NCI-H510A treated with DMSO at 0.1 percent for 48 hours (cell line): ENCODE measurements at regions not wholly inside any gene's neighbourhood (a gene's known extent, or its start where the extent isn't known, plus 50 kb on each side); places are given as distances from the start of the nearest gene placed in this dataset.

ENCODE experiments used
- DNase-seq: peaks from one replicate; lab custom pipeline; 2025; lab: John Stamatoyannopoulos, UW

GRCh38 chr9:12933957-12934356 is 159.1 kb downstream of the LURAP1L start:
- DNase-seq: no peak

GRCh38 chr9:12934545-12935272 is 159.9 kb downstream of the LURAP1L start:
- no peak for DNase-seq

GRCh38 chr9:12935714-12936113 is 160.9 kb downstream of the LURAP1L start:
- DNase-seq: no peak

- DNase-seq: no peak
Measured at GRCh38 chr9:12954441-12954840, 179.6 kb downstream of the LURAP1L start.

GRCh38 chr9:12955510-12956163 is 180.8 kb downstream of the LURAP1L start:
- no peak for DNase-seq

GRCh38 chr9:12956261-12956660 is 181.4 kb downstream of the LURAP1L start:
- no peak for DNase-seq

- DNase-seq: no peak
Measured at GRCh38 chr9:12956805-12957204, 182.0 kb downstream of the LURAP1L start.

GRCh38 chr9:12958279-12958678 is 183.5 kb downstream of the LURAP1L start:
- DNase-seq: no peak

- no peak for DNase-seq
Measured at GRCh38 chr9:12958708-12959107, 183.9 kb downstream of the LURAP1L start.

- DNase-seq: no peak
Measured at GRCh38 chr9:12961276-12961809, 186.5 kb downstream of the LURAP1L start.

- DNase-seq: no peak
Measured at GRCh38 chr9:12963537-12963936, 188.7 kb downstream of the LURAP1L start.

GRCh38 chr9:12964271-12964670 is 189.5 kb downstream of the LURAP1L start:
- DNase-seq: no peak

GRCh38 chr9:12965303-12965702 is 190.5 kb downstream of the LURAP1L start:
- DNase-seq: no peak

GRCh38 chr9:12968093-12968492 is 193.3 kb downstream of the LURAP1L start:
- DNase-seq: no peak

- no peak for DNase-seq
Measured at GRCh38 chr9:12972608-12973589, 198.1 kb downstream of the LURAP1L start.

- DNase-seq: no peak
Measured at GRCh38 chr9:12973710-12974109, 198.9 kb downstream of the LURAP1L start.

- no peak for DNase-seq
Measured at GRCh38 chr9:12974671-12975070, 199.9 kb downstream of the LURAP1L start.

GRCh38 chr9:12975496-12975895 is 200.7 kb downstream of the LURAP1L start:
- no peak for DNase-seq

- DNase-seq: no peak
Measured at GRCh38 chr9:12980085-12980851, 205.4 kb downstream of the LURAP1L start.

GRCh38 chr9:12988258-12988657 is 213.4 kb downstream of the LURAP1L start:
- DNase-seq: peak; percentile 31

GRCh38 chr9:12989669-12990068 is 214.8 kb downstream of the LURAP1L start:
- no peak for DNase-seq
